OCI-LY1 (cell line): ENCODE measurements at regions not wholly inside any gene's neighbourhood (a gene's known extent, or its start where the extent isn't known, plus 50 kb on each side); places are given as distances from the start of the nearest gene placed in this dataset.

Experiments
- H2AFZ ChIP-seq: fragments of 200-600 bp; sonication (generic), shearing (Covaris generic); 2 replicates; pipeline ENCODE4 v1.6.0; 2014; ENCODE audit warnings: antibody characterized with exemption, mild to moderate bottlenecking, low read length
- H3F3A ChIP-seq: fragments of 200-600 bp; sonication (generic), shearing (Covaris generic); 2 replicates; pipeline ENCODE4 v1.6.0; 2014; ENCODE audit warnings: mild to moderate bottlenecking, antibody characterized with exemption, low read length, moderate library complexity; ENCODE audit not compliant: insufficient read depth
- H3K27ac ChIP-seq: fragments of 200-600 bp; sonication (generic); 2 replicates; pipeline ENCODE4 v1.5.1; 2014; ENCODE audit warnings: low read length, mixed run types, mild to moderate bottlenecking, low read depth; ENCODE audit not compliant: poor library complexity, severe bottlenecking
- H3K27me3 ChIP-seq: fragments of 200-600 bp; sonication (generic); 2 replicates; pipeline ENCODE4 v1.6.0; 2014; ENCODE audit warnings: antibody characterized with exemption, mild to moderate bottlenecking, low read length, moderate library complexity; ENCODE audit not compliant: insufficient read depth
- H3K36me3 ChIP-seq: fragments of 200-600 bp; sonication (generic); 2 replicates; pipeline ENCODE4 v1.6.1; 2014; ENCODE audit warnings: mild to moderate bottlenecking, antibody characterized with exemption, low read length, moderate library complexity, mixed read lengths; ENCODE audit not compliant: insufficient read depth
- H3K4me1 ChIP-seq: fragments of 200-600 bp; sonication (generic); 2 replicates; pipeline ENCODE4 v1.5.1; 2014; ENCODE audit warnings: mild to moderate bottlenecking, low read length, moderate library complexity; ENCODE audit not compliant: insufficient read depth, severe bottlenecking
- H3K4me2 ChIP-seq: fragments of 200-600 bp; sonication (generic), shearing (Covaris generic); 2 replicates; pipeline ENCODE4 v1.6.1; 2014; ENCODE audit warnings: low read length
- H3K4me3 ChIP-seq: fragments of 200-600 bp; sonication (generic); 2 replicates; pipeline ENCODE4 v1.5.1; 2014; ENCODE audit warnings: low read length, low read depth, mild to moderate bottlenecking, mixed read lengths; ENCODE audit not compliant: poor library complexity, severe bottlenecking
- H3K79me2 ChIP-seq: fragments of 200-600 bp; shearing (Covaris generic); 2 replicates; pipeline ENCODE4 v1.6.1; 2016; ENCODE audit warnings: mixed run types, low read length, mixed read lengths; ENCODE audit not compliant: insufficient read depth
- H3K9ac ChIP-seq: fragments of 200-600 bp; sonication (generic), shearing (Covaris generic); 2 replicates; pipeline ENCODE4 v1.6.1; 2014; ENCODE audit warnings: mild to moderate bottlenecking, low read length, mixed read lengths
- H3K9me2 ChIP-seq: fragments of 200-600 bp; sonication (generic), shearing (Covaris generic); 2 replicates; pipeline ENCODE4 v1.6.1; 2014; ENCODE audit warnings: low read depth, mild to moderate bottlenecking, low read length, mixed read lengths
- H3K9me3 ChIP-seq: fragments of 200-600 bp; shearing (Covaris generic); 2 replicates; pipeline ENCODE4 v1.6.1; 2014; ENCODE audit warnings: low read length, mixed read lengths
- H4K20me1 ChIP-seq: fragments of 200-600 bp; sonication (generic), shearing (Covaris generic); 2 replicates; pipeline ENCODE4 v1.6.0; 2016; ENCODE audit warnings: mild to moderate bottlenecking, low read length; ENCODE audit not compliant: insufficient read depth
- EZH2 ChIP-seq: fragments of 200-600 bp; sonication (generic), shearing (Covaris generic); IDR thresholded peaks from 2 replicates; pipeline ENCODE4 v1.8.0; 2017; ENCODE audit warnings: borderline replicate concordance, mixed run types, mild to moderate bottlenecking, antibody characterized with exemption, low read length, moderate library complexity, mixed read lengths
- TF ChIP-seq, protein P1 (sequence below): fragments of 200-600 bp; sonication (generic), shearing (Covaris generic); IDR thresholded peaks from 2 replicates; pipeline ENCODE4 v1.5.1; 2017; ENCODE audit warnings: mild to moderate bottlenecking, antibody characterized with exemption, low read length, moderate library complexity, mixed read lengths

DNA sequence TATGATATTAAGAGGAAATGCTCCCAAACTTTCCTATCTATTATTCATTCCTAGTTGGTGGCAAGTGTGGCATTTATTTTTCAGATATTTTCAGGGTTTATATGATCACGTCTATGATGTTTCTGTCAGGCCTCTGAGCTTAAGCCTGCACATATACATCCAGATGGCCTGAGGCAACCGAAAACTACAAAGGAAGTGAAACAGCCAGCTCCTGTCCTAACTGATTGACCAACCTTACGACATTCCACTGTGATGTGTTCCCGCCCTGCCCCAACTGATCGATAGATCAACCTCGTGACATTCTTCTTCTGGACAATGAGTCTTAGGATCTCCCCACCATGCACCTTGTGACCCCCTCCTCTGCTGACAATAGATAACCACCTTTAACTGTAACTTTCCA is 67.6 kb upstream of the CTSO start:
- H3K9me3 ChIP-seq, result no peaks in the 10 kb centered on the region
- no peaks in the 10 kb centered on the region for H3K4me1 ChIP-seq
- H3K9ac ChIP-seq, result no peak overlapping the region
- H2AFZ ChIP-seq, result no peak overlapping the region
- no peaks in the 10 kb centered on the region for H3K27me3 ChIP-seq
- no peak overlapping the region for H3K4me3 ChIP-seq
- no peak for TF ChIP-seq EZH2
- TF ChIP-seq, protein P1, sequence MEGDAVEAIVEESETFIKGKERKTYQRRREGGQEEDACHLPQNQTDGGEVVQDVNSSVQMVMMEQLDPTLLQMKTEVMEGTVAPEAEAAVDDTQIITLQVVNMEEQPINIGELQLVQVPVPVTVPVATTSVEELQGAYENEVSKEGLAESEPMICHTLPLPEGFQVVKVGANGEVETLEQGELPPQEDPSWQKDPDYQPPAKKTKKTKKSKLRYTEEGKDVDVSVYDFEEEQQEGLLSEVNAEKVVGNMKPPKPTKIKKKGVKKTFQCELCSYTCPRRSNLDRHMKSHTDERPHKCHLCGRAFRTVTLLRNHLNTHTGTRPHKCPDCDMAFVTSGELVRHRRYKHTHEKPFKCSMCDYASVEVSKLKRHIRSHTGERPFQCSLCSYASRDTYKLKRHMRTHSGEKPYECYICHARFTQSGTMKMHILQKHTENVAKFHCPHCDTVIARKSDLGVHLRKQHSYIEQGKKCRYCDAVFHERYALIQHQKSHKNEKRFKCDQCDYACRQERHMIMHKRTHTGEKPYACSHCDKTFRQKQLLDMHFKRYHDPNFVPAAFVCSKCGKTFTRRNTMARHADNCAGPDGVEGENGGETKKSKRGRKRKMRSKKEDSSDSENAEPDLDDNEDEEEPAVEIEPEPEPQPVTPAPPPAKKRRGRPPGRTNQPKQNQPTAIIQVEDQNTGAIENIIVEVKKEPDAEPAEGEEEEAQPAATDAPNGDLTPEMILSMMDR, result no peak
- H3K9me2 ChIP-seq, result no peaks in the 10 kb centered on the region
- H3K4me2 ChIP-seq, result no peak overlapping the region
- H3F3A ChIP-seq, result no peaks in the 10 kb centered on the region
- H3K36me3 ChIP-seq, result no peaks in the 10 kb centered on the region
- H3K27ac ChIP-seq, result no peak overlapping the region
- no peaks in the 10 kb centered on the region for H3K79me2 ChIP-seq
- H4K20me1 ChIP-seq, result no peaks in the 10 kb centered on the region

DNA sequence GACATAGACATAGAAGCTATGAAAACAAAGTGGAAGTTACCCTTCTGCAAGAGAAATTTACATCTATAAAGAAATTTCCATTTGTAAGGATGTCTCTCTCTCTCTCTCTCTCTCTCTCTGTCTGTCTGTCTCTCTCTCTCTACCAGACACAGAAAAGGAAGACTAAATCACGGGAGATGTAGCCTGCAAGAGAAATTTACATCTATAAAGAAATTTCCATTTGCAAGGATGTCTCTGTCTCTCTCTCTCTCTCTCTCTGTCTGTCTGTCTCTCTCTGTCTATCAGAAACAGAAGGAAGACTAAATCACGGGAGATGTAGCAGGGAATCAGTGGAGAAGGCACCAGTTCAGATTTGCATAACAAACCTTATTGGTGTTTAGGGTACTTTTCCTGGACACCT is 65.6 kb upstream of the CTSO start:
- no peaks in the 10 kb centered on the region for H3K4me1 ChIP-seq
- H3K9me3 ChIP-seq, result no peaks in the 10 kb centered on the region
- no peaks in the 10 kb centered on the region for H4K20me1 ChIP-seq
- TF ChIP-seq, protein P1, result no peak
- no peak for TF ChIP-seq EZH2
- H3K4me2 ChIP-seq, result no peak overlapping the region
- no peak overlapping the region for H3K27ac ChIP-seq
- no peaks in the 10 kb centered on the region for H3K36me3 ChIP-seq
- H3K79me2 ChIP-seq, result no peaks in the 10 kb centered on the region
- no peaks in the 10 kb centered on the region for H3K9me2 ChIP-seq
- H3K9ac ChIP-seq, result no peak overlapping the region
- H3K4me3 ChIP-seq, result no peak overlapping the region
- no peak overlapping the region for H2AFZ ChIP-seq
- H3K27me3 ChIP-seq, result no peaks in the 10 kb centered on the region
- H3F3A ChIP-seq, result no peaks in the 10 kb centered on the region

DNA sequence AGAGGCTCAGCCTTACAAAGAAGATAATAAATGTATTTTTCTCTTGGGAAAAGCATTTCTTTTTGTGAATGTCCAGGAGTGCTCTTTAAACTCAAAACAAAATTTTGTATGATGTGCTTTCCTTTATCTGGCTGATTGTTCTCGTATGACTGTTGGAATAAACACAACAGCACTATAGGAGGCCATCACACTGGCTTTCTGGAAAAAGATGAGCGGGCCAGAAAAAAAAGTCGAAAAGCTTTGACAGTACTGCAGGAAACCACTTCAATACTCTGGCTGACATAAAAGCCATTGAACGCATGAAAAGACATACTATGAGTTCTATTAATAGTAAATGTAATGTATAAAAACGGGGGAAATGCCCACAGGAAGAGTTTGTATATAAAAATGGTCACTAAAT is 64.7 kb upstream of the CTSO start:
- Histone ChIP-seq H3K27me3 (no peaks in the 10 kb centered on the region), H2AFZ (no peak overlapping the region), H3K9me3 (no peaks in the 10 kb centered on the region), H3K79me2 (no peaks in the 10 kb centered on the region), H3K36me3 (no peaks in the 10 kb centered on the region), H3K4me3 (no peak overlapping the region), H3K9me2 (no peaks in the 10 kb centered on the region), H3F3A (no peaks in the 10 kb centered on the region), H3K9ac (no peak overlapping the region), H3K4me2 (no peak overlapping the region), H4K20me1 (no peaks in the 10 kb centered on the region), H3K27ac (no peak overlapping the region), H3K4me1 (no peaks in the 10 kb centered on the region)
- TF ChIP-seq, protein P1, result no peak
- no peak for TF ChIP-seq EZH2
